A549 (cell line): ENCODE measurements at regions not wholly inside any gene's neighbourhood (a gene's known extent, or its start where the extent isn't known, plus 50 kb on each side); places are given as distances from the start of the nearest gene placed in this dataset.

Experiments used
- ATAC-seq, 2 experiments: fragments of 200-7000 bp in 1 of 2; fragments of >200 bp in 1 of 2; cut with Nextera tagmentation in 1 of 2; cut with Tn5 transposase in 1 of 2; 3 replicates each; pipeline versions ENCODE4 v1.8.0 to v1.9.1; 2018 to 2020; ENCODE audit warnings: mild to moderate bottlenecking in 1 of 2, moderate library complexity in 1 of 2
- CTCF ChIA-PET: fragments of 300-600 bp; sonication (Branson Sonifier 250); formaldehyde crosslinking; extraction: SDS; loops from one replicate; lab custom pipeline; 2021; ENCODE audit warnings: antibody characterized with exemption, inconsistent platforms; lab: Yijun Ruan, JAX
- POLR2A ChIA-PET: fragments of 350-600 bp; formaldehyde crosslinking; extraction: SDS; loops from one replicate; lab custom pipeline; 2021; ENCODE audit warnings: antibody characterized with exemption, inconsistent platforms; lab: Yijun Ruan, JAX
- DNase-seq, 2 experiments: peaks; one replicate each; pipeline versions ENCODE4 v3.0.0 to v3.0.0-alpha.2; 2011 to 2016; ENCODE audit warnings: low read depth in 1 of 2, low spot score in 1 of 2
- FAIRE-seq: peaks from 2 replicates; lab custom pipeline; 2011; peaks lifted over from hg19 to GRCh38; lab: Jason Lieb, UNC
- H3K27ac ChIP-seq, 2 experiments: fragments of >200 bp; sonication (Bioruptor Twin); formaldehyde crosslinking; 3 replicates each; pipeline ENCODE4 v1.5.1; 2016 to 2017
- H3K4me1 ChIP-seq: fragments of >200 bp; sonication (Bioruptor Twin); formaldehyde crosslinking; 3 replicates; pipeline ENCODE4 v1.6.1; 2016
- H3K4me2 ChIP-seq: fragments of >200 bp; sonication (Bioruptor Twin); formaldehyde crosslinking; 3 replicates; pipeline ENCODE4 v1.6.1; 2016
- H3K4me3 ChIP-seq: fragments of >200 bp; sonication (Bioruptor Twin); formaldehyde crosslinking; 3 replicates; pipeline ENCODE4 v1.5.1; 2016
- H3K9me3 ChIP-seq: fragments of >200 bp; sonication (Bioruptor Twin); formaldehyde crosslinking; 3 replicates; pipeline ENCODE4 v1.6.1; 2016
- BHLHE40 ChIP-seq: IDR thresholded peaks from 2 replicates; pipeline ENCODE4 v1.6.1; 2012; ENCODE audit warnings: low read depth, low read length, inconsistent platforms
- CEBPB ChIP-seq, 2 experiments: fragments of >200 bp in 1 of 2; sonication (Bioruptor Twin) in 1 of 2; formaldehyde crosslinking in 1 of 2; IDR thresholded peaks; 2 replicates each; pipeline ENCODE4 v1.6.1; 2012 to 2016
- CHD4 ChIP-seq: fragments of 200-600 bp; sonication (generic); IDR thresholded peaks from 2 replicates; pipeline ENCODE4 v1.6.1; 2016; ENCODE audit warnings: antibody characterized with exemption, mild to moderate bottlenecking, borderline replicate concordance
- CTCF ChIP-seq: fragments of >200 bp; sonication (Bioruptor Twin); formaldehyde crosslinking; IDR thresholded peaks from 3 replicates; pipeline ENCODE4 v1.5.1; 2016
- EHF ChIP-seq: fragments of 250-450 bp; sonication (Bioruptor Pico); IDR thresholded peaks from 2 replicates; pipeline ENCODE4 v1.5.0; 2020; ENCODE audit warnings: mild to moderate bottlenecking
- EHMT2 ChIP-seq: fragments of 200-600 bp; sonication (generic); IDR thresholded peaks from 2 replicates; pipeline ENCODE4 v1.6.1; 2016; ENCODE audit warnings: antibody characterized with exemption, low read depth, mild to moderate bottlenecking, moderate library complexity
- ESRRA ChIP-seq: fragments of 150-350 bp; IDR thresholded peaks from 2 replicates; pipeline ENCODE4 v1.6.1; 2014; ENCODE audit warnings: mild to moderate bottlenecking, low read length, borderline replicate concordance
- HEYL ChIP-seq: fragments of 250-450 bp; sonication (Bioruptor Pico); IDR thresholded peaks from 2 replicates; pipeline ENCODE4 v1.8.0; 2021; ENCODE audit warnings: mild to moderate bottlenecking, moderate library complexity
- HOXA7 ChIP-seq: fragments of 250-450 bp; sonication (Bioruptor Pico); IDR thresholded peaks from 2 replicates; pipeline ENCODE4 v1.5.0; 2020; ENCODE audit warnings: mild to moderate bottlenecking, moderate library complexity
- HOXB5 ChIP-seq: fragments of 250-450 bp; sonication (Bioruptor Pico); IDR thresholded peaks from 2 replicates; pipeline ENCODE4 v1.5.0; 2020; ENCODE audit warnings: mild to moderate bottlenecking, moderate library complexity
- KDM5A ChIP-seq: fragments of 200-600 bp; sonication (generic); IDR thresholded peaks from 2 replicates; pipeline ENCODE4 v1.6.1; 2016; ENCODE audit warnings: antibody characterized with exemption, mild to moderate bottlenecking
- NR3C1 ChIP-seq: fragments of >200 bp; sonication (Bioruptor Twin); formaldehyde crosslinking; IDR thresholded peaks from 3 replicates; pipeline ENCODE4 v1.6.1; 2017
- POLR2A ChIP-seq: IDR thresholded peaks from 2 replicates; pipeline ENCODE4 v1.6.1; 2012; ENCODE audit warnings: mild to moderate bottlenecking, low read length
- POLR2AphosphoS2 ChIP-seq: conservative IDR thresholded peaks from 2 replicates; pipeline ENCODE4 v1.6.1; 2012; ENCODE audit warnings: low read length, improper control_type of control experiment, inconsistent platforms
- RCOR1 ChIP-seq: fragments of 150-350 bp; IDR thresholded peaks from 2 replicates; pipeline ENCODE4 v1.6.1; 2014; ENCODE audit warnings: antibody characterized with exemption, low read length, low read depth
- RFX5 ChIP-seq: fragments of 450-650 bp; IDR thresholded peaks from 2 replicates; pipeline ENCODE4 v1.7.1; 2014; ENCODE audit warnings: antibody characterized with exemption, mild to moderate bottlenecking, moderate library complexity
- SREBF2 ChIP-seq: fragments of 450-650 bp; IDR thresholded peaks from 2 replicates; pipeline ENCODE4 v1.6.1; 2014; ENCODE audit warnings: mild to moderate bottlenecking, moderate library complexity
- TFCP2L1 ChIP-seq: fragments of 250-450 bp; sonication (Bioruptor Pico); IDR thresholded peaks from 2 replicates; pipeline ENCODE4 v1.5.0; 2021; ENCODE audit warnings: mild to moderate bottlenecking
- TP53 ChIP-seq: fragments of 250-450 bp; sonication (Bioruptor Pico); IDR thresholded peaks from 2 replicates; pipeline ENCODE4 v1.5.0; 2021; ENCODE audit warnings: mild to moderate bottlenecking, moderate library complexity
- ZNF302 ChIP-seq: fragments of 250-450 bp; sonication (Bioruptor Pico); IDR thresholded peaks from 2 replicates; pipeline ENCODE4 v1.9.0; 2021; ENCODE audit warnings: inconsistent platforms, mild to moderate bottlenecking, moderate library complexity
- WGBS: methylation state at CpG from one replicate; pipeline ENCODE4 v1.1.6; 2017; ENCODE audit errors: missing lambda C conversion rate; 5-methylcytosine and 5-hydroxymethylcytosine counted together
- TF ChIP-seq, protein P1 (sequence below): fragments of 450-650 bp; IDR thresholded peaks from 2 replicates; pipeline ENCODE4 v1.6.1; 2014; ENCODE audit warnings: antibody characterized with exemption

DNA sequence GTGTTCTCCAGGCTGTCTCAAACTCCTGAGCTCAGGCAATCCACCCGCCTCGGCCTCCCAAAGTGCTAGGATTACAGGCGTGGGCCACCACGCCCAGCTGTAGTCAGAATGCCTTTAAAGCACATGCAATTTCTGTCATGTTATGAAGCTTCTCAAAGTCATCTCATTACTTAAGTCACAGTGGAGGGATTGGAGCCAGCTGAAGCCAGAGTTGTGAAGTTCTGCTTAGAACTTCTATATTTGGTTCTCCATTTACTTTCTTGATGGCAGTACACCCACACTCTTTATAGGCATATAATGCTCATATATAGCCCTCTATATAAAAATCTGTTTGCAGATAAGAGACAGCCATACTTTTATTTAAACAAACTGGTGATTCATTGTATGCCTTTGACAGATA lies 68.8 kb upstream of the CWC22 start:
- ChIA-PET POLR2A (no interaction called here), CTCF (interaction anchor here (1.2 kb wide), 1 partner anchor 666 kb away, joined by 3 read pairs; no protein-coding TSS in a partner anchor)
- H3K27ac ChIP-seq: no peak overlapping the region
- WGBS: 10% methylated on average over 4 of the region's 4 CpGs
- no peak for DNase-seq
- no peak for ATAC-seq
- no peaks in the 10 kb centered on the region for H3K4me1 ChIP-seq
- H3K9me3 ChIP-seq: peaks cover 5% of the 10 kb centered on the region; the same call in 2 of the 3 replicates
- FAIRE-seq: no peak
- TF ChIP-seq RFX5: no peak
- TF ChIP-seq TP53 (CRISPR knock-in tag): no peak
- no peak for TF ChIP-seq CHD4
- no peak for TF ChIP-seq ESRRA
- no peak for TF ChIP-seq BHLHE40
- no peak for TF ChIP-seq RCOR1
- no peak for TF ChIP-seq SREBF2
- TF ChIP-seq KDM5A: no peak
- no peak for TF ChIP-seq HOXB5
- no peak for TF ChIP-seq EHF
- TF ChIP-seq ZNF302 (CRISPR knock-in tag): no peak
- TF ChIP-seq NR3C1: no peak
- TF ChIP-seq POLR2AphosphoS2: no peak
- TF ChIP-seq CTCF: no peak
- no peak for TF ChIP-seq EHMT2
- no peak for TF ChIP-seq POLR2A
- H3K4me3 ChIP-seq: no peak overlapping the region
- H3K4me2 ChIP-seq: no peak overlapping the region

DNA sequence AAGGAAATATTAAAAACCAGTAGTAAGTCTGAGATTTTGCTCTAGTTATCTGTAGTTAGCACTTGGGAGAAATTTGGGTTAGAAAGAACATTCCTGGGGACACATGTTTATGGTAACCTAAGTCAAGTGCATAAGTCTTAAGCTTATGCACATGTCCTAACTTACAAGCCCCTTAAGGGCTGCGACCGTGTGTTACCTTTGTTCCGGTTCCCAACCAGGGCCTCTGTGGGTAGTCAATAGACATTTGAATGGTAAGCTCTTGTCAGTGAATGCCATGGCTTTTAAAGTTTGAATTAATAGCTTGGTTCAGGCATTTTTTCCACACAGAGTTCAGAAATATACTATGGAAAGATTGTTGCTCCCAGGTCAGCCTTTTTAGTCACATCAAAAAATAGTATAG lies 64.7 kb upstream of the CWC22 start:
- CTCF ChIA-PET: no interaction called here
- H3K4me1 ChIP-seq: no peaks in the 10 kb centered on the region
- no peak for TF ChIP-seq RCOR1
- TF ChIP-seq TFCP2L1 (CRISPR knock-in tag): no peak
- no peak for TF ChIP-seq HEYL (CRISPR knock-in tag)
- TF ChIP-seq CEBPB (IDR thresholded peaks at IDR 0.05): no peak
- no peaks in the 10 kb centered on the region for H3K9me3 ChIP-seq
- no peak overlapping the region for H3K27ac ChIP-seq
- FAIRE-seq (no peak), ATAC-seq (no peak), DNase-seq (no peak)
- WGBS: 3% methylated on average over 3 of the region's 3 CpGs
- H3K4me3 ChIP-seq: no peak overlapping the region
- no peak overlapping the region for H3K4me2 ChIP-seq
- POLR2A ChIA-PET: no interaction called here

DNA sequence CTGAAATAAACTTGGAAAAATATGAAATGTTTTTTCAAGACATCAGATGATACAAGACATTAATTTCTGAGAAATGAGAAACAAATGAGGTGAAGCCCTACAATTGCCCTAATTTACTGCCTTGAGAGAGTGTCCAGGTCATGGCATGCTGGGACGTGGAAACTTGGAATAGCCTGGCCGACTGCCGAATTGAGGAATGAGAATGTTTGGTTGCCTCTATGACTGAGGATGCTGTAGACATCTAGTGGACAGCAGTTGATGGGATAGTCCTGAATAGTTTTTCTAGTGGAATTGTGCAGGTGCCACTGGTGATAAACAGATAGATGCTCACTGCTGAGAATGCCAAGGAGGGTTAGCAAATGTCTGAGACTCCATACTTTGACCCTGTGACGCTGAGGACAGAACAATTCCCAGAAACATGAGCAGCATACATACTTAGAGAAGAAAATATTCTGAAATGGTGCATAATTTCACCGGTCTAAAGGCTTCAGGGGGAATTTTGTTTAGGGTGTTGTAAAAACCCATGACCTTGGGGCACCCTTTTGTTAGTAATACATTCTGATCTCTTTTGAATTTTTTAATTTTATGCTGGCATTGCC lies 56.5 kb upstream of the CWC22 start:
- CTCF ChIA-PET: no interaction called here
- DNase-seq (no peak), FAIRE-seq (no peak), ATAC-seq (no peak; a peak in 2 of 6 replicates)
- H3K9me3 ChIP-seq: no peaks in the 10 kb centered on the region
- no peak for TF ChIP-seq POLR2A
- H3K4me1 ChIP-seq: no peaks in the 10 kb centered on the region
- H3K4me3 ChIP-seq: no peak overlapping the region
- no peak overlapping the region for H3K4me2 ChIP-seq
- POLR2A ChIA-PET: no interaction called here
- H3K27ac ChIP-seq: no peak overlapping the region
- WGBS: 9% methylated on average over 5 of the region's 5 CpGs

GRCh38 chr2:180062178-180062577 lies 55.1 kb upstream of the CWC22 start:
- ATAC-seq: no peak
- no peaks in the 10 kb centered on the region for H3K4me1 ChIP-seq
- no peaks in the 10 kb centered on the region for H3K9me3 ChIP-seq
- ChIA-PET POLR2A (no interaction called here), CTCF (no interaction called here)
- DNase-seq: no peak
- H3K4me2 ChIP-seq: no peak overlapping the region
- TF ChIP-seq, protein P1, sequence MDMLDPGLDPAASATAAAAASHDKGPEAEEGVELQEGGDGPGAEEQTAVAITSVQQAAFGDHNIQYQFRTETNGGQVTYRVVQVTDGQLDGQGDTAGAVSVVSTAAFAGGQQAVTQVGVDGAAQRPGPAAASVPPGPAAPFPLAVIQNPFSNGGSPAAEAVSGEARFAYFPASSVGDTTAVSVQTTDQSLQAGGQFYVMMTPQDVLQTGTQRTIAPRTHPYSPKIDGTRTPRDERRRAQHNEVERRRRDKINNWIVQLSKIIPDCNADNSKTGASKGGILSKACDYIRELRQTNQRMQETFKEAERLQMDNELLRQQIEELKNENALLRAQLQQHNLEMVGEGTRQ: no peak
- TF ChIP-seq EHF (no peak), HOXA7 (CRISPR knock-in tag) (no peak), RFX5 (no peak), CEBPB (IDR thresholded peaks at IDR 0.05) (no peak), POLR2A (no peak)
- WGBS: 25% methylated on average over 4 of the region's 4 CpGs
- H3K4me3 ChIP-seq: no peak overlapping the region
- no peak for FAIRE-seq
- H3K27ac ChIP-seq: no peak overlapping the region
